ENCODE measurements at regions not wholly inside any gene's neighbourhood (a gene's known extent, or its start where the extent isn't known, plus 50 kb on each side); places are given as distances from the start of the nearest gene placed in this dataset.
"Not testable (repeated sequence)": the region's sequence is repeated elsewhere in the genome, so short reads cannot be mapped to it uniquely, and the experiment has no call there.

DNA sequence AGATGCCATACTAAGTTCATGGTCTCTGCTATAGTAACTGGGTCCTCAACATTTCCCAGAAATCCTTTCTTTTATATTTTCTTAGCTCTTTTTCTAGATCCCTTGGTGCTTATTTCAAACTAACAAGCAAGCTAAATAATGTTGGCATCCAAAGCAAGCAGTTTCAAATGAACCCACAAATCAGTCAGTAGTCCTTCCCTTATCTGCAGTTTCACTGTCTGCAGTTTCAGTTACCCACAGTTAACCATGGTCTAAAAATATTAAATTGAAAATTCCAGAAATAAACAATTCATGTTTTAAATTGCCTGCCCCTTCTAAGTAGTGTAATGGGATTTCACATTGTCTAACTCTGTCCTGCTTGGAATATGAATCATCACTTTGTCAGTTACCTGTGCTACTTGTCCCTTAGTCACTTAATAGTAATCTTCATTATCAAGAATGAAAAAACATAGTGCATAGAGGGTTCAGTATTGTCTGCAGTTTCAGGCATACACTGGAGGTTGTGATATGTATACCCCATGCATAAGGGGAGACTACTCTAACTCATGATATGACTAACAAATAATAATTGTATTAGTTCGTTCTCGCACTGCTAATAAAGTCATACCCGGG lies 633.7 kb downstream of the MECOM start:
- DNase-seq = no peak

DNA sequence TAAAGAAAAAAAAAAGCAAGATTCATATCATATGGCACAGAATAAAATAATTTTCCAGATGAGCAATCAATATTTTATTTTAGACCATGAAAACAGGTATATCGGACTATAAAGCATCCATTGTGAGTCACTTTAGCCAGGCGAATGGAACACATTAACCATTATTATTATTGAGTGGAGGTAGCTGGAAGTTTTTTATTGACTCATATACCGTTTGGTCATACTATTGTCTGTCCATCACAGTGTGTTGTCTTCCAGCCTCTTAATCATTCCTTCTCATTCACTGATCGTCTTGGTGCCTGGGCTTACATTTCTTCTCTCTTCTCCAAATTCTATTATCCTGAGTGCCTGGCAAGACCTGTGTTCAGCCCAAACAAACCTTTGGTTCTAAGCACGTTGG lies 634.8 kb downstream of the MECOM start:
- no peak for DNase-seq

DNA sequence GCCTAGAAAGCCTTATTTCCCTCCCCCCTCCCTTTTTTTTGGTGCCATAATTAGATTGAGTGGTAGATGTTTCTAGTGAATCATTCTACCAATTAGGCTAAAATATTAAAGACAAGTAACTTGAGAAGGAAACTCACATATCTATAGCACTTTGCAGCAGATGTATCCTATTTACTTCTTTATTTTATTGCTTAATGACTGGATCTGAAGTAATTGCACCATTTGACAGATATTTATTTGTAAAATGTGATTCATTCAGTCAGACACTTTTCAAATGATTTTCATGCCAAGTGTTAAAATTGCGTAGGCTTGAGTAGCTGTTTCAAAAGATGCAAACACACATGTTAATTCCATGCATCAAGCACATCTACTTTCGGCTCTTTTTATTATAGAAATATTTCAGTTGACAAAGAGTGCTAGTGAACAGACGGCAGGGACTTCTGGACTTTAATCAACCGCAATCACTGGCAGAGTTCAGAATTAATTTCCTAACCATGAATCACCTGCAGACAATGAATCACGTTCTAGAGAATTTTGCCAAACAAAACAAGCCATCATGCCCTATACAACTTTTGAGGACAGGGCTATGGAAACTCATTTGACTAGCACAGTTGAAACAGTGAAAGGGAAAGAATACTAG lies 636.8 kb downstream of the MECOM start:
- DNase-seq = no peak

DNA sequence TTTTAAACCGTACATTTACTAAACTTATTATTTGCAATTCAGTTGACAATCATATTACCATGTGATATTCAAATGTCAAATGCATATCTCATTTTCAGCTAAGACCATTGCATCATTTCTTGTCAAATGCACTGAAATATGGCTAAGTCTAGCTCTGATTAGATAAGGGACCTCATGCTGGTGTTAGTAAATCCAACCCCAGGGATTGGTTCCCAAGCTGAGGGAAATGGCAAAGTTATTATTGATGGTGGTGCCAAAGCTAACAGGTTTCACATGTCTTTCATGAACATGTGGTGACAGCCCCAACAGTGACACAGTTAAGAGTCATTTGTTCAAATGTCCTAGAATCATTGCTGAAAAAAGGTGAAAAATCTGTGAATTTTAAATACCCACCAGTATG lies 641.1 kb downstream of the MECOM start:
- DNase-seq = no peak

DNA sequence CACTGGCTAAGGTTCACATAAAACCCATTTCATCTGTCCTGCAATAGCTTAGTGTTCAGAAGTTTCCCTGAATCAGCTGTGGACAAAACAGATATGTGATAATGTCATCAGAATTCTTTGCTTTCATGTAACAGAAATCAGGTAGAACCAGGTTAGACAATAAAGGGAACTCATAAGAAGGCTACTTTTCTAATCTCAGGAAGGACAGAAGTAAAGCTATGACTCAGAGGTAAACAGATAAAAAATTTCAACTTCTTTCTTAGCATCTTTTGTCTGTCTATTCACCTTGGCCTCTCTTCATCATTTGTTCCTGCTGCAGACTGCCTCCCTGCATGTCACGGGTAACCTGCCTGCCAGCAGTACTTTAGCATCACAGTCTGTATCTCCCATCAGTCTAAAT lies 643.1 kb downstream of the MECOM start:
- no peak for DNase-seq

DNA sequence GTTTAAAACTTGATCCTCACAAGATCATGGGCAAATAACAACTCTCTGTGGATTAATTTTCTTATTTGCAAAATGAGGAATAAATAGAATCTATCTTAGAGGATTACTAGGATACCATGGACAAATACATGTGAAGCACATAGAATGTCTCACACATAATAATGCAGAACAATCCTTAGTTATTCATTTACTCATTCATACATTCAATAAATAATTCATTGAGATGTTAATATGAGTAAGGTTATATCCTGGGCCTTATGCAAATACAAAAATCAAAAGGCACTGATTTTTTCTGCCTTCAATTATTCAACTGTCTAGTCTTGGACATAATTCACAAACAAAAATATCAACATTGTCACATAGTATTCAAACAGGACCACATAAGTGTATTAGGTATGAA lies 654.1 kb downstream of the MECOM start:
- no peak for DNase-seq

DNA sequence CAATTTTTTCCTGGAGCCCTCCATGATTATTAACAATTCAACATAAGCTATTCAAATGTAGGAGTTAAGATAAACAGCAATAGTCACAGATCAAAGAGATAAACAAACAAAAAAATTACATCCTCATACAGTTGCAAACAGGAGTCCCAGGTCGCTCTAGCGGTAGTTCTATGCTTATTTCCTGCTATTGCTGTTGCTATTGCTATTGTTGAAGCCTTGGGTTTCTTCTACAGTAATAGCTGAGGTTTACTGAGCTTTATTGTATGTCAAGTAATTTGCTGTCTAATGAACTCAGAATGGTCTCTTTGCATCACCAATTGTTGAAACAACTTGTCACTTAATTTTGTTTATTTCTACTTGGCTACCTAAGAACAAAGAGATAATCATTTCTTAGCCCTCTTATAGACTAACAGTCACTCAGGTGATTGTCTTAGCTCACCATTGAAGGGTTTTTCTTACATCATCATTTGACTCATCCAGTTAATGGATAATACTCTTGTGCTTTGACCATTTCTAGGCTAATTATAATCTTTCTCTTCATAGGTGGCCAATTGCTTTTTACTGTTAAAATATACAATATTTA lies 654.6 kb downstream of the MECOM start:
- DNase-seq = no peak

DNA sequence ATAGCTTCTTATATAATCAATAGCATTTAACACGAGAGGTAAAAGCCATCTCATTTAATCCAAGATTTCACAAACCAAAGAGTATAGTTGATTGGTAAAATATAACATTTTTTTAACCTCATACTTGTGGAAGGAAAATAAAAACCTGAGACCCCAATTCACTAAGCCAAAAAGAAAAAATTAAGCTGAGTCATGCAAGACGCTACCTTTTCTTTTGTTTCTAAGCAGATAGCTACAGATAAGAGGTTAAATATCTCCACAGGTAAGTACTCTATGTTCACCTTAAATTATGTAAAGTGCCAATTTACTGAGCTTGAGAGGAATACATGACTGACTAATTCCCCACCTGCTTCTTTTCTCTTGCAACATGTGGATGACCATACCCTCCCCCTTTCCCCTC lies 656.4 kb downstream of the MECOM start:
- no peak for DNase-seq

DNA sequence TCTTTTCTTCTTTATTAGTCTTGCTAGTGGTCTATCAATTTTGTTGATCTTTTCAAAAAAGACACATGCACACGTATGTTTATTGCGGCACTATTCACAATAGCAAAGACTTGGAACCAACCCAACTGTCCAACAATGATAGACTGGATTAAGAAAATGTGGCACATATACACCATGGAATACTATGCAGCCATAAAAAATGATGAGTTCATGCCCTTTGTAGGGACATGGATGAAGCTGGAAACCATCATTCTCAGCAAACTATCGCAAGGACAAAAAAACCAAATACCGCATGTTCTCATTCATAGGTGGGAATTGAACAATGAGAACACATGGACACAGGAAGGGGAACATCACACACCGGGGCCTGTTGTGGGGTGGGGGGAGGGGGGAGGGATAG lies 657.1 kb downstream of the MECOM start:
- not testable (repeated sequence) for DNase-seq

DNA sequence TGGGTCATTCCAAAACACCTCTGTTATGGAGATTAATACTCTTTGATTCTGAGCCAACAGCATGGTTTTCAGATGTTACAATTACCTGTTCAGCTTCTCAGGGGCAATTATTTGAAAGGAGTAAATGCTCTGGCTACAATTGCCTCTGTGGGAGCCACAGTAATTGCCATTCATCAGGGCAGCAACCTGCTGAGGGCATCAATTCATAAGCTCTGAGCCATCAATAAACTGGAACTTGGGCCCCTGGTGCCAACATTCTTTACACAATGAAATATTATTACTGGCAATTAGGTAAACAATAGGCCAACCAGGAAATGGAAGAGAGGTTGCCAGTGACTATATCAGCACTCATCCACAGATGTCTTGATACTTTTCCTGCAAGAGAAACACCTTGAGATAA lies 660.8 kb downstream of the MECOM start:
- DNase-seq = no peak

DNA sequence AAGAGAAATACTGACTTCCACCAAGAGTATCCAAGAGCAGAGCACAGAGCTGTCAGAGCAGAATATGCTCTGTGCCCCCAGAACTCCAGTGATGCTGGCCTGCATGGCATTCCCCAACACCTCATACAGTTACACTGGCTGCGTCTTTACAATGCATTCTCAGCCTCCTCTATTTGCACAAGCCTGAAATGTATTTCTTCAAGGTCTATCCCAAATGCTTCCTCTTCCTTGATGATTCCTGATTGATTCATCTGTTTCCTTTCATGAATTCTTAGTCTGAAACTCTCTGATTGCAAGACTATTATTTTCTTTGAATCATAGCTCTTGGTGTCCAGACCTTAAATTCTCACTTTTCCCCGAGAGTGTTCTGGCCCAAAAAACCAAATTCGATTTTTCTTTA lies 664.7 kb downstream of the MECOM start:
- no peak for DNase-seq

DNA sequence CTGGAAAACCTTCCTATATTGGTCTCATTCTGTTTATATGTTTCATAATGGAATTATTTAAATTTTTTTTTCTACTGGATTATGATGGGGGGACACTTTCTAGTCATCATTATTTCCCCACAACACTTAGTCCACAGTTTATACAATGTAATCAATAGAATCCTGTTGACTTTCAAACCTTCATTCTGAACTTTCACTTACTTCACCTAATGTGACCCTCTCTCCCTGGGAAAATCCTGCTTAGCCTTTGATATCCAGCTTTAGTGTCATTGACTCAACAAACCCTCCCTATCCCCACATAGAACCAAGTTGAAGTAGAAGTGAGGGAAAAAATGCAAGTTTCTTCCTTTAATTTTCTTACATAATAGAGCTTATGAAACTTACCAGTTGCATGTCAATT lies 666.0 kb downstream of the MECOM start:
- no peak for DNase-seq

DNA sequence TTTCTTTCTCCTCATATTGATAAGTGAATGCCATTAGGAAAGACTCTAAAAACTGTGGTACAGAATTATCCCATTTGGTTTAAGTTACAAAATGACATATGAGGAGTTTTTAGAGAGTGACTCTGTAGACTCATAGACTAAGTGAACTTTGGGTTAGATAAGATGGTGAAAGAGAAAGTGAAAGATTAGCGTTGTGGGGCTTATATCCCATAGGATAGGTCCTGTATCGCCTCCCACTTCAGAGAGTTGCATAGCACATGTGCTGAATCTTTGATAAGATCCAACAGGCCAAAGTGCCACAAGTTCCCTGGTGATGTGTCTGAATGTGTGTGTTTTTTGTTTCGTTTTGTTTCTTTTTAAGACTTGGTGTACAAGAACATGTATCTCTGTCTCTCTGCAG lies 666.9 kb downstream of the MECOM start:
- no peak for DNase-seq

DNA sequence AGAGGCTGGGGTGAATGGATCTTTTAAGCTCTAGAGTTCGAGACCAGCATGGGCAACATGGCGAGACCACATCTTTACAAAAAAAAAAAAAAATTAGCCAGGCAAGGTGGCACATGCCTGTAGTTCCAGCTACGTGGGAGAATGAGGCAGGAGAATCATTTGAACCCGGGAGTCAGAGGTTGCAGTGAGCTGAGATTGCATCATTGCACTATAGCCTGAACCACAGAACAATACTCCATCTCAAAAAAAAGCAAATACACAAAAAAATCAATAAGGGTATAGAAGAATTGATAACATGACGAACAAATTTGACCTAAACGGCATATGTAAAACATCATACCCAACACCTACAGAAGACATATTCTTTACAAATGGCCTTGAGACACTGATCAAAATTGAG lies 668.4 kb downstream of the MECOM start:
- no peak for DNase-seq

DNA sequence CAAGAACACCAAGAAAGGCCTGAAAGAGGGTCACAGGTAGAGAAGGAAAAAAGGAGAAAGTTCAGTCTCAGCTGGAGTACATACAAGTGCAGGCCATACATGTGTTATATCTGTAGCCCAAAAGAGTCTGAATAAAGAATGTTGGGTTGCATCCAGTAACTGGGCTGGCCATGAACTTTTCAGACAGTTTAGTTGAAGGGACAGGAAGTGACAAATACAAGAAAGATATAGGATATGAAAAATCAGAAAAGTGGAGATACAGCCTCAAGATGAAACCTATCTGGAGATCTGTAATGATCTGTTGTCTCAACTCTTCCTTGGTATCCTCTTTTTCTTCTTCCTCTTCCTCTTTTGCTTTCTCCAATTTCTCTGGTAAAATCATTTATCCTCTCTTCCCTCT lies 671.7 kb downstream of the MECOM start:
- no peak for DNase-seq

DNA sequence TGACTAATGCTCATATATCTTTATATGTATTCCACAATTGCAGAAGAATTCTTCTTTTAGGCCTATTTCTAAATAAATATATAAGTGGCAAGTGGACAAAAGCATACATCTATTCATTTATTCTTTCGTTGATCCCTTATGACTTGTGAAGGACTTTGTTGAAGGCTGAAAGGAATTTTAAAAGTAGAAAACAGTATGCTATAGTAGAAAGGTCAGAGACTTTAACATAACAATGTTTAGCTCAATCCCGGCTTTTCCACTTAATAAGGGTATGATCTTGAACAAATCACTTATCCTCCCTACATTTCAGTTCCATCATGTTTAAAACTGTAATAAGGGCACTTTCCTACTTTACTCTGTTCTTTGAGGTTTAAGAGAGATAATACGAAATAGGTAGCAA lies 672.9 kb downstream of the MECOM start:
- DNase-seq = no peak

DNA sequence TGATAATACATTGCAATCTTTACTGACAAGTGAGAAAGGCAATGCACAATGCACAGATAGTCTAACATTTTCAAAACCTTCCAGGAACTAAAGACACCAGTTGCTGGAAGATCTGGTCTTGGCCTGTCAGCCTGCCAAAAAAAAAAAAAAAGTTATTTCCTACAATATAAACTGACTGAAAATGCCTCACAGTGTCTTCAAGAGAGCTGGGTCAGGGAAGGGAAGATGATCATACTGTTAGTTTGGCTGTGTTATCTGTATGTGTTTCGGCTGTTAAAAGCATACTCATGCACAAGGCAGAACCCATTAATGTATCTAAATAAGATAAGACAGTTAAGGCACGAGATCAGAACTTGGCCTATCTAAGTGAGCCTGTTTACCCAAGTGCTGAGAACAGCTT lies 673.4 kb downstream of the MECOM start:
- DNase-seq = no peak

DNA sequence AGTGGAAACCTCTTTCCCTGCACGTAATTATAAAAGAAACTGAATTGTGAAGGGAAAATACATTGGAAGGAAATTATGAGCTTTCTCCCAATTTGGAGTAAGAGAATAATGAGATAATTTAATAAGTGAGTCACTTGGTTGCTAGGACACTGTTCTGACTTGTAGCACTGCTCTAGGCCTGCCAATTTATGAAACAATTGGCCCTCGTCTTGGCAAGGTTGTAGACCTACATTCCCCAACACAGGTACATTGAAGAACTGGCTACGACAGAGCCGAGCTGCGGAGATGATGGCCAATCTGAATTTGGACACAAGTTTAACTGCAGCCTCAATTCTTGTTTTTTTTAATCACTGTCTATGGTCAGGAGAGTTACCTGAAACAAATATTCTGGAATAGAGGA lies 674.1 kb downstream of the MECOM start:
- DNase-seq = no peak

DNA sequence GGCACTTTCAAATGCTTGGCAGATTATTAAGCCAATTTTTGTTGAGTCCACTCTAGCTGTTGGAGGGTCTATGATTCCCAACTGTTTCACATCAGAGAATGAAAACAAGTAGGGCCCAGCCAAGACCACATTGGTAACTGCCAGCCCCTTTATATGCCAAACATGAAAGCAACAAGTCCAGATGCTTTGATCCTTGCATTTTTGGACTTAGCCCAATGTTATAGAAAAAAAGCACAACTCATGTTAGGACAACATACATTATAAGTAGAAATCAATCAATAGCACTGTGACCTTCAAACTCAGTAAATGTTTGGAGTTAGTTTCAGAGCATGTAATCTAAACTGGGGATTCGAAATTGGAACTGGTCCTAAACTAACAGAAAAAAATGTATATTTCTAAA lies 674.7 kb downstream of the MECOM start:
- no peak for DNase-seq

DNA sequence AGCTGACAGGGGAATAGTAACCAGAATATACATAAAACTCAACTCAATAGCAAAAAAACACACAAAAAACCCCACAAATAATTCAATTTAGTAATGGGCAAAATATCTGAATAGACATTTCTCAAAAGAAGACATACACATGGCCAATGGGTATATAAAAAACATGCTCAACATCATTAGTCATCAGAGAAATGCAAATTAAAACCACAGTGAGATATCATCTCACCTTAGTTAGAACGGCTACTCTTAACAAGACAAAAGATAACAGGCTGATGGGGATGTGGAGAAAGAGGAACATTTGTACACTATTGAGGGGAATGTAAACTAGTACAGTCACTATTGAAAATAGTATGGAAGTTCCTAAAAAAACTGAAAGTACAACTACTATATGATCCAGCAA lies 678.6 kb downstream of the MECOM start:
- no peak for DNase-seq

DNA sequence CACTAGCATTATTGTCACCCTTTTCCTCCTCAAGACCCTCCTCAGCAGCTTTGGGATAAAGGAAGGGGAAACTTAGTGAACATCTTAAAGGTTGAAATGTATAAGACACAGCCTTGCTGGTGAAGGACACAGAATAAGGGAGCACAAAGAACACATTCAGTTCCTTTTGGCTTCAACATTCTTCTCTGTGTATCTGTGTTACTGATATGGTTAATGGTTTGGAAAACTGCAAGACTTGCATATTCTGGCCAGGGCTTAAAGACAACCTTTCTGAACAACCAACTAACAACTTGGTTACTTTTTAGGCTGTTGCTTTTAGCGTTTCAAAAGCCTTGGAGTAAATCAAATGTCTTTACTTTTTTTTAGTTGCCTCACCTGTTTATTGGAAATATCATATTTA lies 680.5 kb downstream of the MECOM start:
- DNase-seq = no peak

DNA sequence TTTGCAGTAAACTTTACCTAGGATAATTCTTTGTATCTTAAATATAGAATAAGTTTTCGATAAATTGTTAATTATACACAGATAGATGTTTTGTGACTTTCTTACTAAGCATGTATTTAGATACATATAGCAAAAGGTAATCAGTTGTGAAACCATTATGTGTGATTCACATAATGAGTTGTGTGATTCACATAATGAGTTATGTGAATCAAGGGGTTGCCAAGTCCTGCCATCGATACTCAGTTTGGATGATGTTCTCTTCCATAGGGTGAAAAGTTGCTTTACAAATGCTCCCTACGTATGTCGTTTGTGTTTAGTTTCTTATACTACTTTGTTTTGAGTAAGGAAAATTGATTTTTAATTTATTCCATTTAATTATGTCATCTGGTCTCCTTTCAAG lies 682.1 kb downstream of the MECOM start:
- no peak for DNase-seq

DNA sequence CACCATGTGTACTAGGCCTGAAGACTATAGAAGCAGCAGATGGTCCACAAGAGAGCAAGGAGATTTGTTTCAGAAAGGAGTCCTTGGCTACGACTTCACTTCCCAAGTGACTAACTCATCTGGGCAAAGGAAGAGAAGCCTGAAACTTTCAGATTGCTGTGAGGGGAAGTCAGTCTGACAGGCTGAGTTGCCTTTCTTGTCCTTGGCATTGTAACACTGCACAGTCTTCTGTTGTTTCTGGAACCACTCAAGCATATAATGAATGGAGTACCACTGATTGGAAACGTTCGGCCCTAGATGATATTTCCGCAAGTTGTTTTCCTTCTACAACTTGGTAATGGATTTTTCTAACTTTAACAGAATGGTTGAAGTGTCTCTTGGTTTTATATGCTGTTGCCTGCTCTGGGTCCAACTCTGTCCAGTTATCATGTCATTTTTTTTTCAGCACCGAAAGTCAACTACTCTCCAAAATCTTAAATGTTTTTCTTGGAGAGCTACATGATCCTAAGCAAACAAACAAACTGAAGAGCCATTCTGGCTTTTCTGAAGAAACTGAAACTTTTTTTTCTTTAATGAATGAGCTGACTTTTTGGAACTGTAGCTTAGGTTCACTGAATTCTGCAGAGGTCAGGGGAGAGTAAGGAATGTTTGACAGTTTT lies 685.7 kb downstream of the MECOM start:
- no peak for DNase-seq

DNA sequence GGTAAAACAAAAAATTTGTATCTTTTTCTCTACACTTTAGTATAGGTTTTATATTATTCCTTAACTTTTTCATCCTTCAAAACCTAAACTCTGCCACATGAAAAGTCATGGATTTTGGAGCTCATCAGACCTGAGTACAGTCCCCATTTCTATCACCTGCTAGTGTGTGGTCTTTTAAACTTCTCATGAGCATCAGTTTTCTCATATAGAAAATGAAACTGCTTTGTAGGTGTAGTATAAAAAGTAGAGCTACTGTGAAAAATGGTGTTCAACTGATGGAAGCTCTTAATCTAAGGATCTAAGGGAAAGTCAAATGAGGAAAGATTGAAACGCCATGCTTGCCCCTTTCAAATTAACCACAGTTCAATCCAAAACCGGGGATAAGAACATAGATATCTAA lies 686.5 kb downstream of the MECOM start:
- DNase-seq = no peak

DNA sequence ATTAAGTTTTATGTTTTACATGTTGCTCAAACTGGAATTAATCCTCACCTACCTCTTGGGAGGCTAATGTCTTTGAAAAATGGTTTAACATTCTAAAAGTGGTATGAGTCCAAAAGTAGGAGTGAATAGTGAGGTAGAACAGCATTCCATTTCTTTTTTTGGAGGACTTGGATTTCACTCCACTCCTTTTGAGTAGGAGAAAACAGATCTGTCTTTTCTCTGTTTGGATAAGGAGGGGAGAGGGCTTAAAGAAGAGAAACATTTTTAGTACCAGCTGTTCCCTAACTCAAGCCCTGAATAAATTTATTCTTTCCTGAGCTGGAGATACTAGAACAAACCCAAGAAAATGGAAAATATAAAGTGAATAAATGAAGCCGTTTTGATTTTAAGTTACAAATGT lies 687.9 kb downstream of the MECOM start:
- no peak for DNase-seq

Data from stimulated activated CD4-positive, alpha-beta T cell treated with anti-CD3 and anti-CD28 coated beads, Interleukin-4, amount 100 ng/mL, for 1 hour (primary cell).